Ovary (tissue), 7 donors: ENCODE measurements at regions not wholly inside any gene's neighbourhood (a gene's known extent, or its start where the extent isn't known, plus 50 kb on each side); places are given as distances from the start of the nearest gene placed in this dataset.

Experiments
- DNase-seq, 5 donors: peaks; one replicate each; pipeline ENCODE4 v3.0.0-alpha.2; 2019 to 2020
- H3K27ac ChIP-seq, 2 donors: fragments of 200-600 bp; one replicate each; pipeline versions ENCODE4 v1.5.1 to v1.8.0; 2019 to 2022
- H3K27me3 ChIP-seq: fragments of 200-600 bp; one replicate; pipeline ENCODE4 v1.8.0; 2022
- H3K36me3 ChIP-seq: fragments of 200-600 bp; sonication (generic); one replicate; pipeline ENCODE4 v1.5.1; 2019
- H3K4me1 ChIP-seq: one replicate; pipeline ENCODE4 v1.8.1; 2013; ENCODE audit warnings: mild to moderate bottlenecking, moderate library complexity; ENCODE audit not compliant: insufficient read depth
- H3K4me3 ChIP-seq: fragments of 200-600 bp; sonication (generic); one replicate; pipeline ENCODE4 v1.5.1; 2017
- H3K9me3 ChIP-seq, 2 donors: fragments of 200-600 bp in 1 of 2; sonication (generic) in 1 of 2; one replicate each; pipeline versions ENCODE4 v1.5.1 to v1.8.1; 2013 to 2019; ENCODE audit warnings: mild to moderate bottlenecking in 1 of 2, moderate library complexity in 1 of 2
- CTCF ChIP-seq, 3 donors: fragments of 450-650 bp in 2 of 3; fragments of 200-600 bp in 1 of 3; IDR thresholded peaks; one replicate each; pipeline versions ENCODE4 v1.5.1 to v1.8.0; 2016 to 2022; ENCODE audit warnings: antibody characterized with exemption in 3 of 3, mild to moderate bottlenecking in 1 of 3
- EP300 ChIP-seq: sonication (generic); formaldehyde crosslinking; IDR thresholded peaks from one replicate; pipeline ENCODE4 v1.6.1; 2017; ENCODE audit warnings: antibody characterized with exemption
- POLR2A ChIP-seq: fragments of 450-650 bp; IDR thresholded peaks from one replicate; pipeline ENCODE4 v1.6.1; 2017; ENCODE audit warnings: antibody characterized with exemption, mild to moderate bottlenecking, moderate library complexity
- WGBS, 3 donors: extraction: QIAGEN DNeasy Blood & Tissue Kit in 1 of 3; methylation state at CpG; one replicate each; pipeline versions ENCODE4 v1.1.5 to v1.1.7; 2013 to 2017; 5-methylcytosine and 5-hydroxymethylcytosine counted together
- intact Hi-C, 4 donors: fragments of 100-400 bp; cut with DNase I; formaldehyde crosslinking; loops; one replicate each; pipeline versions ENCODE4 v1.11.0 to v1.15.1; 2022 to 2023
- donor health status: DM: no; HTN: no; CAD: no; lungs with moderate emphysema.
- donor health status: DM: no; HTN: no; CAD: no.
- donor health status: Bipolar disorder and iron deficiency.
- donor health status: DM: no; HTN: no; CAD: no.
- donor health status: DM: yes; HTN: yes; CAD: no.

- Histone ChIP-seq H3K4me3 (no peak overlapping the region), H3K9me3 (no peaks in the 10 kb centered on the region), H3K36me3 (no peaks in the 10 kb centered on the region), H3K4me1 (no peaks in the 10 kb centered on the region), H3K27ac (no peak overlapping the region), H3K27me3 (no peaks in the 10 kb centered on the region)
- TF ChIP-seq CTCF (IDR thresholded peaks at IDR 0.05) (no peak), POLR2A (no peak), EP300 (no peak)
- WGBS, 3 donors: 92 to 94% (median 93%) methylated on average over 8 of the region's 8 CpGs
- intact Hi-C loops: no loop called here
- DNase-seq: no peak
These were observed 490.9 kb downstream of the SOX6 start for GRCh38 chr11:15865212-15865987.

GRCh38 chr11:15867871-15868270, 488.5 kb downstream of the SOX6 start:
- Histone ChIP-seq H3K4me1 (no peaks in the 10 kb centered on the region), H3K4me3 (no peak overlapping the region), H3K27ac (no peak overlapping the region), H3K27me3 (no peaks in the 10 kb centered on the region), H3K9me3 (no peaks in the 10 kb centered on the region), H3K36me3 (no peaks in the 10 kb centered on the region)
- no peak for DNase-seq
- no peak for TF ChIP-seq EP300
- no peak for TF ChIP-seq CTCF (IDR thresholded peaks at IDR 0.05)
- no peak for TF ChIP-seq POLR2A
- intact Hi-C loops: no loop called here

- no peaks in the 10 kb centered on the region for H3K27me3 ChIP-seq
- intact Hi-C loops: no loop called here
- no peaks in the 10 kb centered on the region for H3K9me3 ChIP-seq
- no peaks in the 10 kb centered on the region for H3K36me3 ChIP-seq
- no peak for DNase-seq
- H3K4me1 ChIP-seq: no peaks in the 10 kb centered on the region
- TF ChIP-seq CTCF (IDR thresholded peaks at IDR 0.05) (no peak), POLR2A (no peak), EP300 (no peak)
- no peak overlapping the region for H3K27ac ChIP-seq
- 61 to 76% (median 75%) methylated on average over 4 of the region's 4 CpGs for WGBS, 3 donors
- no peak overlapping the region for H3K4me3 ChIP-seq
These were observed 485.4 kb downstream of the SOX6 start for GRCh38 chr11:15870911-15871310.

GRCh38 chr11:15871904-15872626, 484.3 kb downstream of the SOX6 start:
- Histone ChIP-seq H3K9me3 (no peaks in the 10 kb centered on the region), H3K27ac (no peak overlapping the region), H3K36me3 (no peaks in the 10 kb centered on the region), H3K27me3 (no peaks in the 10 kb centered on the region), H3K4me3 (no peak overlapping the region), H3K4me1 (no peaks in the 10 kb centered on the region)
- TF ChIP-seq EP300: no peak
- no peak for TF ChIP-seq CTCF (IDR thresholded peaks at IDR 0.05)
- TF ChIP-seq POLR2A: no peak
- WGBS, 3 donors: 93 to 96% (median 95%) methylated on average over 3 of the region's 3 CpGs
- intact Hi-C loops: no loop called here
- DNase-seq: no peak
